ENCODE measurements at regions not wholly inside any gene's neighbourhood (a gene's known extent, or its start where the extent isn't known, plus 50 kb on each side); places are given as distances from the start of the nearest gene placed in this dataset.

DNA sequence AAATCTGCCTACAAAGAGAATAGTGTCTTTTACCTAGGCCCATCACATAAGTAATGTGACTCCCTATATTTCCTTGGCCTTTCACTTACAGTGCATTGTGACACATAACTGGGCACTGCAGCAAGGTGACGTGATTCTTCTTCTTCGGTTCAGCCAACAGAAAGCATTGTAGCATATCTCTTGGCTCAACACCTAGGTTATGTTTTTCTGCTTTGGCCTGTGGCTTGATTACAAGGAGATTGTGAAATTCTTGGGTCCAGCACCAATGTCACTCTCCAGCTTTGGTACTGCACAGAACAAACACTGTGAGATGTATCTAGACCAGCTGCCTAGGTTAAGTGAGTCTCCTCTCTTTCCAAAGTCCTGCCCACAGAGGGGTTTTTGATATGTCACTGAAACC is 995.1 kb upstream of the TSPY4 start:
- no peak overlapping the region for H3K4me3 Mint-ChIP-seq
- H3K9me3 Mint-ChIP-seq (ENCODE audit: insufficient read depth): no peaks in the 10 kb centered on the region
- H3K27ac Mint-ChIP-seq: no peak overlapping the region
- ATAC-seq (no peak), DNase-seq (no peak)
- POLR2A ChIA-PET: no interaction called here
- CTCF ChIA-PET: no interaction called here
- H3K27me3 Mint-ChIP-seq (ENCODE audit: low read depth): no peaks in the 10 kb centered on the region
- no peaks in the 10 kb centered on the region for H3K4me1 Mint-ChIP-seq (ENCODE audit: low read depth)
- H3K36me3 Mint-ChIP-seq (ENCODE audit: low read depth): no peaks in the 10 kb centered on the region

DNA sequence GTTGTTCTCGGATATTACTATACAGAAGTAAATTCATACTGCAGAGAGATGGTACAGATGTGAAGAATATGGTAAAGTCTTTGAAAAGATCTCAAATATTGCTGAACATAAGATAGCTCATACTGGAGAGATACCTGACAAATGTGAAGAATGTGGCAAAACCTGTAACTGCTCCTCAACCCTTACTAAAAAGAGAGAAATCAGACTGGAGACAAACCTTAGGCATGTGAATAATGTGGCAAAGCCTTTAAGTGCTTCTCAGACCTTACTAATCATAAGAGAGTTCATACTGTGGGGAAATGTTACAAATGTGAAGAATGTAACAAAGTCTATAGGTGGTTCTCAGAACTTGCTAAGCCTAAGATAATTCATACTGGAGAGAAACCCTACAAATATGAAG is 986.0 kb upstream of the TSPY4 start:
- Mint-ChIP-seq H3K36me3 (ENCODE audit: low read depth) (no peaks in the 10 kb centered on the region), H3K4me3 (no peak overlapping the region), H3K4me1 (ENCODE audit: low read depth) (no peaks in the 10 kb centered on the region), H3K27me3 (ENCODE audit: low read depth) (no peaks in the 10 kb centered on the region), H3K9me3 (ENCODE audit: insufficient read depth) (no peaks in the 10 kb centered on the region), H3K27ac (no peak overlapping the region)
- POLR2A ChIA-PET: no interaction called here
- DNase-seq (no peak), ATAC-seq (no peak)
- CTCF ChIA-PET: no interaction called here

DNA sequence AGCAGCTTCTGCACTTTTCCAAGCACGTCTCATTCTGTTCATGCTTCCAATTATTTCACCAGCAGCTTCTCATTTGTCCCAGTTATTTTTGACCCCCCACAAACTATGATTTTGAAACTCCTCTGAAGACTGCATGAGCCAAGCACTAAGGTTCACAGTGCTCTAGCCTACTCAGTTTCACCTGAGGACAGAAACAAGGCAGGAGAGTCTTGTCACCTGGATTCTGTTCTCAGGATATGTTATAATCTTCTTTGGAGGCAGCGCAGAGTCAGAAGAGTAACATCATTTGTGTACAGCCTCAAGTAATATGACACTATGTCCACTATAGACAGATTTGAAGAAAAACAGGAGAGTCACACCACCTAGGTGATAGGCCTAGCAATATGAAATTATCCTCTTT is 985.1 kb upstream of the TSPY4 start:
- H3K9me3 Mint-ChIP-seq (ENCODE audit: insufficient read depth): no peaks in the 10 kb centered on the region
- ChIA-PET CTCF (no interaction called here), POLR2A (no interaction called here)
- no peaks in the 10 kb centered on the region for H3K36me3 Mint-ChIP-seq (ENCODE audit: low read depth)
- H3K4me3 Mint-ChIP-seq: no peak overlapping the region
- H3K27ac Mint-ChIP-seq: no peak overlapping the region
- no peak for ATAC-seq
- H3K27me3 Mint-ChIP-seq (ENCODE audit: low read depth): no peaks in the 10 kb centered on the region
- DNase-seq: no peak
- H3K4me1 Mint-ChIP-seq (ENCODE audit: low read depth): no peaks in the 10 kb centered on the region

DNA sequence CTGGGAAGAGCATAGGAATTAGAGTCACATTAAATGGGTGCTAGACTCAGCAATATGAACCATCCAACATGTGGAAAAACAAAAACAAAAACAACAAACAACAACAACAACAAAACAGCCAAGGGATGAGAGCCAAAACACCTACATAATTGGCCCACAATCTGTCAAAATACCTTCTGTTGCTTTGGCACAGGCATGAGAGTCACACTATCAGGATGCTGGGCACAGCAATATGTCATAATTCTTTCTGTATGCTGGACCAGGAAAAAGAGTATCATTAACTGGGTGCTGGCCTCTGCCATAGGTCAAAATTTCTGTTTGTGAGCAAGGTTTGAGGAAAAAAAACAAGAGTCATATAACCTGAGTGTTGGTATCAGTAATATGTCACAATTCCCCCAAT is 979.1 kb upstream of the TSPY4 start:
- POLR2A ChIA-PET: no interaction called here
- H3K27me3 Mint-ChIP-seq (ENCODE audit: low read depth): no peaks in the 10 kb centered on the region
- H3K27ac Mint-ChIP-seq: no peak overlapping the region
- no peak overlapping the region for H3K4me3 Mint-ChIP-seq
- no peak for ATAC-seq
- DNase-seq: no peak
- H3K9me3 Mint-ChIP-seq (ENCODE audit: insufficient read depth): no peaks in the 10 kb centered on the region
- CTCF ChIA-PET: no interaction called here
- no peaks in the 10 kb centered on the region for H3K4me1 Mint-ChIP-seq (ENCODE audit: low read depth)
- H3K36me3 Mint-ChIP-seq (ENCODE audit: low read depth): no peaks in the 10 kb centered on the region

DNA sequence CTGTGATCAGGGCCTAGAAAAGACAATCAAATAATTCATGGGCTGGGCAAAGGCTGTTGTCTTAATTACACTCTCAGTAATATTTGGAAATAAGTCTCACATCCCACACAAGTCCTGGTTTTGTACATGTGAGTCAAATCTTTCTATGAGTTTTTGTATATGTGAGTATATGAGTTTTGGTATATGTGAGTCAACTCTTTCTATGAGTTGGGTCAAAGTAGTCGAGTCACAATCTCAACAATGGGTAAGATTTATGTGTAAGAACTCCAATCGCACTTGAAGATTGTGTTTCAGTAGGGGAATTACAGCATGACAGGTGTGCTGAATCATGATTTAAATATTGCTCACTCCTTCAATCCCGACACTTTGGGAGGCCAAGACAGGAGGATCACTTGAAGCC is 975.5 kb upstream of the TSPY4 start:
- ChIA-PET CTCF (no interaction called here), POLR2A (no interaction called here)
- Mint-ChIP-seq H3K27me3 (ENCODE audit: low read depth) (no peaks in the 10 kb centered on the region), H3K9me3 (ENCODE audit: insufficient read depth) (no peaks in the 10 kb centered on the region), H3K27ac (no peak overlapping the region), H3K4me3 (no peak overlapping the region), H3K36me3 (ENCODE audit: low read depth) (no peaks in the 10 kb centered on the region), H3K4me1 (ENCODE audit: low read depth) (no peaks in the 10 kb centered on the region)
- ATAC-seq (no peak), DNase-seq (no peak)

DNA sequence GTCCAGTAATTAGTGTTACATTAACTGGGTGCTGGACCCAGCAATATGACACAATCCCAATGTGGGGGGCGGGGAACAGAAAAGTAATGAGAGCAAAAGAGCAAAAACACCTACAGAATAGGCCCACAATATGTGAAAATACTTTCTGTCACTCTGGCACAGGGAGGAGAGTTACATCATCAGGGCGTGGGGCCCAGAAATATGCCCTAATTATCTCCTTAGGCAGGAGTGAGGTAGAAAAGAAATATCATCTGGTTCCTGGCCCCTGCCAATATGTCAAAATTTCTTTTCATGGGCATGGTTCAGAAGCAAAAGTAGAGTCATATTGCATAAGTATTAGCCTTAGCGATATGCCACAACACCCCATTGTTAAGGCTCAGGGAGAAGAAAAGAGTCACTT is 959.8 kb upstream of the TSPY4 start:
- H3K9me3 Mint-ChIP-seq (ENCODE audit: insufficient read depth): no peaks in the 10 kb centered on the region
- H3K27me3 Mint-ChIP-seq (ENCODE audit: low read depth): no peaks in the 10 kb centered on the region
- H3K4me1 Mint-ChIP-seq (ENCODE audit: low read depth): no peaks in the 10 kb centered on the region
- no peak for ATAC-seq
- CTCF ChIA-PET: no interaction called here
- H3K4me3 Mint-ChIP-seq: no peak overlapping the region
- POLR2A ChIA-PET: no interaction called here
- DNase-seq: no peak
- H3K27ac Mint-ChIP-seq: no peak overlapping the region
- no peaks in the 10 kb centered on the region for H3K36me3 Mint-ChIP-seq (ENCODE audit: low read depth)

DNA sequence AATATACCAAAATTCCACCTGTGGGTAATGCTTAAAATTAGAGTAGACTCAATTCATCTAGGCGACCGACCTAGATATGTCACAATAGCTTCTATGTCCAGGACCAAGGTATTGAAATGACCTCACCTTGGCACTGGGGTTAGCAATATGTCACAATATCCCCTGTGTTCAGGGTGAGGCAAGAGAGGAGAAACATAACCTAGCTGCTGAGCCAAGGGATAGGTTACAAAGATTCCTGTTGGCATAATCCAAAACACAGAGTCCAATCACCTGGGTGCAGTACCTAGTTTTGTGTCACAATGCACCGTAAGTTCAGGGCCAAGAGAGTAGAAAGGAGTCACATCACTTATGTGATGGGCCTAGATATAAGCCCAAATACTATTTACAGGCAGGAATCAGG is 957.5 kb upstream of the TSPY4 start:
- ChIA-PET CTCF (no interaction called here), POLR2A (no interaction called here)
- Mint-ChIP-seq H3K27me3 (ENCODE audit: low read depth) (no peaks in the 10 kb centered on the region), H3K4me3 (no peak overlapping the region), H3K27ac (no peak overlapping the region), H3K9me3 (ENCODE audit: insufficient read depth) (no peaks in the 10 kb centered on the region), H3K4me1 (ENCODE audit: low read depth) (no peaks in the 10 kb centered on the region), H3K36me3 (ENCODE audit: low read depth) (no peaks in the 10 kb centered on the region)
- no peak for ATAC-seq
- DNase-seq: no peak

DNA sequence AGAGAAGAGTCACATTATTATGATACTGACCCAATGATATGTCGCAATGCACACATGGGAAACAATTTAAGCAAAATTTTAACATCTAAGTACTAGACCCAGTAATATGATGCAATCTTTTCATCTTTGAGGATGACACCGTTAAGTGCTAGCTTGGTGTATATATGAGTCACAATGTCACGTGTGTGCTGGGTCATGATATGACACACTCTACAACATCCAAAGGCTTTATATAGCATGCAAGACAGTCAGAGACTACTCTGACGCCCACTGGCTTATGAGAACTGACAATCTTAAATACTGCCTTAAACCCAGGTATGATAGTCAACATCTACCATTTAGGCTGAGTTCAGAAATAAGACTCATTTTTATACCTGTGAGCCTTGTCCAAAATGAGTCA is 955.8 kb upstream of the TSPY4 start:
- ChIA-PET POLR2A (no interaction called here), CTCF (no interaction called here)
- Mint-ChIP-seq H3K9me3 (ENCODE audit: insufficient read depth) (no peaks in the 10 kb centered on the region), H3K27me3 (ENCODE audit: low read depth) (no peaks in the 10 kb centered on the region), H3K27ac (no peak overlapping the region), H3K4me3 (no peak overlapping the region), H3K36me3 (ENCODE audit: low read depth) (no peaks in the 10 kb centered on the region), H3K4me1 (ENCODE audit: low read depth) (no peaks in the 10 kb centered on the region)
- DNase-seq: no peak
- no peak for ATAC-seq

DNA sequence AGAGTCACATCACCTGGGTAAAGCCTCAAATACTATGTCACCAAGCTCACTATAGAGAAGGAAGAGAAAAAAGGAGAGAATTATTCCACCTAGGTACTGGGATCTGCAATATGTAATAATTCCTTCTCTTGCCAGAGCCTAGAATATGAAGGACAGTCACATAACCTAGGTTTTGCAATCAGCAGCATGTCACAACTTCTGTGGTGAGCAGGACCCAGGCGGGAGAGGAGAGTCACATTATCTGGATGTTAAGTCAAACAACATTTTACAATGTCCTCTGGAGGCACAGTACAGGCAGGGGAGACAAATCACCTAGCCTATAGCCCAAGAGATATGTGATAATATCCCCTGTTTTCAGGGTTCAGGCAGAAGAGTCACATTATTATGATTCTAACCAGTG is 951.2 kb upstream of the TSPY4 start:
- CTCF ChIA-PET: no interaction called here
- Mint-ChIP-seq H3K4me3 (no peak overlapping the region), H3K27me3 (ENCODE audit: low read depth) (no peaks in the 10 kb centered on the region), H3K9me3 (ENCODE audit: insufficient read depth) (no peaks in the 10 kb centered on the region), H3K27ac (no peak overlapping the region), H3K36me3 (ENCODE audit: low read depth) (no peaks in the 10 kb centered on the region), H3K4me1 (ENCODE audit: low read depth) (no peaks in the 10 kb centered on the region)
- POLR2A ChIA-PET: no interaction called here
- DNase-seq: no peak
- no peak for ATAC-seq

DNA sequence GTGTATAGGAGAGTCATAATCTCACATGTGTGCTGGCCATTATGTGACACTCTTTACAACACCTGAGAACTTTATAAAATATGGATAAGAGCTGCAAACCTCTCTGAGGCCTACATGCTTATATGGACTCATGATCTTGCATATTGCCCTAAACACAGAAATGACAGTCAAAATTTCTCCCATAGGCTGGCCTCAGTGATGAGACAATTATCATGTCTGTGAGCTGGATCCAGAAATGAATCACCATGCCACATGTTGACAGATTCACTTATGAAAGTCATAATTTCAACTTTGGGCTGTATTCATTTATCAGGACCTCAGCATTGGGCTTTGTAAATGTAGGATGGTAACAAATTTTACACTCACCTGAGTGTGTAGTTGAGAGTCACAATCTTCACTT is 948.8 kb upstream of the TSPY4 start:
- no peaks in the 10 kb centered on the region for H3K27me3 Mint-ChIP-seq (ENCODE audit: low read depth)
- no peaks in the 10 kb centered on the region for H3K4me1 Mint-ChIP-seq (ENCODE audit: low read depth)
- POLR2A ChIA-PET: no interaction called here
- ATAC-seq (no peak), DNase-seq (no peak)
- no peaks in the 10 kb centered on the region for H3K36me3 Mint-ChIP-seq (ENCODE audit: low read depth)
- H3K4me3 Mint-ChIP-seq: no peak overlapping the region
- no peak overlapping the region for H3K27ac Mint-ChIP-seq
- H3K9me3 Mint-ChIP-seq (ENCODE audit: insufficient read depth): no peaks in the 10 kb centered on the region
- CTCF ChIA-PET: no interaction called here

DNA sequence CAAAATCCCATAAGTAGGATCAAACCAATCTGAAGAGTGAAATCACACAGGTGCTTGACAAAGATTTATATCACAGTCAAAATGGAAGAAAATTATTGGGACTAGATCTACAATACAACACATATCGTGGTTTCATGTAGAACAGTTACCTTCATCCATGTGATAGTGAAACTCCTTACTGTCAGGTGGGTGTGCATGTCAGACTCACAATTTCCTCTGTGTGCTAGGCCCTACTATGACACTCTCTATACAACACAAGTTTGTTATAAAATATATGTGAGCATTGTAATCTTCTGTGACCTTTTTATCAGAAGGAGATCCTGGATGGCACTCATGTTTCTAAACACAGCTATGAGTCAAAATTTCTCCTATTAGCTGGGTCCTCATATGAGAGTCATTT is 947.0 kb upstream of the TSPY4 start:
- Mint-ChIP-seq H3K27me3 (ENCODE audit: low read depth) (no peaks in the 10 kb centered on the region), H3K27ac (no peak overlapping the region), H3K4me1 (ENCODE audit: low read depth) (no peaks in the 10 kb centered on the region), H3K9me3 (ENCODE audit: insufficient read depth) (no peaks in the 10 kb centered on the region), H3K4me3 (no peak overlapping the region), H3K36me3 (ENCODE audit: low read depth) (no peaks in the 10 kb centered on the region)
- POLR2A ChIA-PET: no interaction called here
- DNase-seq (no peak), ATAC-seq (no peak)
- CTCF ChIA-PET: no interaction called here

DNA sequence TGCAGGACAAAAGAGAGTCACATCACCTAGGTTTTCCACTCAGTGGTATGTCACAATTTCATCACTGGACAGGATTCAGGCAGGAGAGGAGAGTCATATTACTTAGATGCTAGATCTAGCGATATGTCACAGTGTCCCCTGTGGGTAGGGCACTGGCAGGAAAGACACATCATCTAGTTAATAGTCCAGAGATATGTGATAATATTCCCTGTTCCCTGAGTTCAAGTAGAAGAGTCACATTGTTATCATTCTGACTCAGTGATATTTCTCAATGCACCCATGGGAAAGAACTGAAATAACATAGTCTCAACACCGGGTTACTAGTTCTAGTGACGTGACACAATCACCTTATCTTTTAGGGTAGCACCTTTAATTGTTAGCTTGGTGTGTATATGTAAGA is 944.0 kb upstream of the TSPY4 start:
- DNase-seq (no peak), ATAC-seq (no peak)
- no peaks in the 10 kb centered on the region for H3K4me1 Mint-ChIP-seq (ENCODE audit: low read depth)
- H3K4me3 Mint-ChIP-seq: no peak overlapping the region
- POLR2A ChIA-PET: no interaction called here
- H3K9me3 Mint-ChIP-seq (ENCODE audit: insufficient read depth): no peaks in the 10 kb centered on the region
- no peaks in the 10 kb centered on the region for H3K36me3 Mint-ChIP-seq (ENCODE audit: low read depth)
- H3K27ac Mint-ChIP-seq: no peak overlapping the region
- H3K27me3 Mint-ChIP-seq (ENCODE audit: low read depth): no peaks in the 10 kb centered on the region
- CTCF ChIA-PET: no interaction called here

DNA sequence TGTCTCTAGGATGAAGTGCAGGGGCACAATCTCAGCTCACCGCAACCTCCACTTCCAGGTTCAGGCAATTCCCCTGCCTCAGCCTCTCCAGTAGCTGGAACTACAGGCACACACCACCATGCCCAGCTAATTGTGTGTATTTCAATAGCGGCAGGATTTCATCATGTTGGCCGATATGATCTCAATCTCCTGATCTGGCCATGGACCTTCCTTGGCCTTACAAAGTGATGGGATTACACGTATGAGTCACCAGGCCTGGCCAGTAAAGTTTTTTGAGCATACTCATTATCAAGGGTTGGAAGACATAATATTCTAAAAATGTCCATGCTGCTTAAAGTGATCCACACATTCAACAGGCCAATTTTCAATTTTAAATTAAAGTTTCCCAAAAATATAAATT is 914.4 kb upstream of the TSPY4 start:
- Mint-ChIP-seq H3K4me1 (ENCODE audit: low read depth) (no peaks in the 10 kb centered on the region), H3K27me3 (ENCODE audit: low read depth) (no peaks in the 10 kb centered on the region), H3K27ac (no peak overlapping the region), H3K36me3 (ENCODE audit: low read depth) (no peaks in the 10 kb centered on the region), H3K4me3 (no peak overlapping the region), H3K9me3 (ENCODE audit: insufficient read depth) (no peaks in the 10 kb centered on the region)
- ATAC-seq: no peak
- ChIA-PET CTCF (no interaction called here), POLR2A (no interaction called here)
- DNase-seq: no peak

DNA sequence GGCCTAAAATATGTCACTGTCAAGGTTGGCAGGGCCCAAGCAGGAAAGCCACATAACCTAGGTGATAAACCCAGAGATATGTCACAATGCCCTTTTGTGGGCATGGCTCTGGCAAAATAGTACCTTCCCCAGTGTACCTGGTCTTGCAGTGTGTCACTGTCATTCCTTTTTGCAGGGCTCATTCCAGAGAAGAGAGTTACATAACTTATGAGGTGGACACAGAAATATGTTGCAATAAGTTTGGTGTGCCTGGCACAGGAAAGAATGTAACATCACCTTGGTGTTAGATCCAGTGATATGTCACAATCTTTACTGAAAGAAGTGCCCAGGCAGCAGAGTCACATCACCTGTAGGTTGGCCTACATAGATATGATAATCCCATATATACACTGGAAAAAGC is 910.8 kb upstream of the TSPY4 start:
- Mint-ChIP-seq H3K4me1 (ENCODE audit: low read depth) (no peaks in the 10 kb centered on the region), H3K9me3 (ENCODE audit: insufficient read depth) (no peaks in the 10 kb centered on the region), H3K27me3 (ENCODE audit: low read depth) (no peaks in the 10 kb centered on the region), H3K27ac (no peak overlapping the region), H3K4me3 (no peak overlapping the region), H3K36me3 (ENCODE audit: low read depth) (no peaks in the 10 kb centered on the region)
- ATAC-seq (no peak), DNase-seq (no peak)
- CTCF ChIA-PET: no interaction called here
- POLR2A ChIA-PET: no interaction called here

All from activated CD8-positive, alpha-beta T cell treated with anti-CD3 and anti-CD28 coated beads, Interleukin-2, amount 10 ng/mL, durations not matched to agents 7 days and 5 days (primary cell).